Stimulated activated CD4-positive, alpha-beta T cell treated with anti-CD3 and anti-CD28 coated beads, Interleukin-1b, Interleukin-23, amount 100 ng/mL, for 4 hours (primary cell): ENCODE measurements at regions not wholly inside any gene's neighbourhood (a gene's known extent, or its start where the extent isn't known, plus 50 kb on each side); places are given as distances from the start of the nearest gene placed in this dataset.
"Not testable (repeated sequence)": the region's sequence is repeated elsewhere in the genome, so short reads cannot be mapped to it uniquely, and the experiment has no call there.

Experiments used
- DNase-seq, 2 donors: peaks; one replicate each; pipeline ENCODE4 v3.0.0-alpha.2; 2020; ENCODE audit warnings: low read depth in 2 of 2

- not testable (repeated sequence) for DNase-seq
Observed at GRCh38 chr7:97928844-97929243, 56.6 kb upstream of the ASNS start.

- peak; percentile 68 to 76 for DNase-seq
Observed at GRCh38 chr7:97927790-97928748, 55.9 kb upstream of the ASNS start.
